VCaP (cell line): ENCODE measurements at regions not wholly inside any gene's neighbourhood (a gene's known extent, or its start where the extent isn't known, plus 50 kb on each side); places are given as distances from the start of the nearest gene placed in this dataset.

ENCODE experiments used
- H3K27ac ChIP-seq: fragments of 450-650 bp; 2 replicates; pipeline ENCODE4 v1.5.1; 2017
- CTCF ChIP-seq: fragments of 450-650 bp; conservative IDR thresholded peaks from 2 replicates; pipeline ENCODE4 v1.5.1; 2017; ENCODE audit warnings: mild to moderate bottlenecking, moderate library complexity

GRCh38 chr16:86205521-86206245, 304.6 kb upstream of the FOXF1 start:
- H3K27ac ChIP-seq, result no peak overlapping the region
- no peak for TF ChIP-seq CTCF

- TF ChIP-seq CTCF, result no peak
- H3K27ac ChIP-seq, result no peak overlapping the region
These were observed 303.0 kb upstream of the FOXF1 start for GRCh38 chr16:86207350-86207749.

GRCh38 chr16:86209202-86209601, 301.1 kb upstream of the FOXF1 start:
- H3K27ac ChIP-seq, result no peak overlapping the region
- no peak for TF ChIP-seq CTCF

GRCh38 chr16:86210403-86211193, 299.7 kb upstream of the FOXF1 start:
- no peak for TF ChIP-seq CTCF
- no peak overlapping the region for H3K27ac ChIP-seq

- TF ChIP-seq CTCF, result no peak
- no peak overlapping the region for H3K27ac ChIP-seq
These were observed 299.1 kb upstream of the FOXF1 start for GRCh38 chr16:86211265-86211664.

- no peak for TF ChIP-seq CTCF
These were observed 298.5 kb upstream of the FOXF1 start for GRCh38 chr16:86211800-86212199.

GRCh38 chr16:86212706-86213436, 297.5 kb upstream of the FOXF1 start:
- TF ChIP-seq CTCF, result no peak
- H3K27ac ChIP-seq, result no peak overlapping the region

More at GRCh38 chr16:86211800-86212199, 298.5 kb upstream of the FOXF1 start:
- no peak overlapping the region for H3K27ac ChIP-seq
